Keratinocyte (primary cell): ENCODE measurements at regions not wholly inside any gene's neighbourhood (a gene's known extent, or its start where the extent isn't known, plus 50 kb on each side); places are given as distances from the start of the nearest gene placed in this dataset.

ENCODE experiments used
- EZH2 ChIP-seq: IDR thresholded peaks from one replicate; pipeline ENCODE4 v1.6.1; 2012; ENCODE audit warnings: inconsistent platforms, mild to moderate bottlenecking, low read length, moderate library complexity
- TF ChIP-seq, protein P1 (sequence below), 3 experiments: IDR thresholded peaks in 1 of 3; conservative IDR thresholded peaks in 1 of 3; optimal IDR thresholded peaks in 1 of 3; 2 replicates in 2 of 3; 3 replicates in 1 of 3; pipeline versions ENCODE3 to v1.5.1; 2011; ENCODE audit warnings: low read length in 3 of 3, mild to moderate bottlenecking in 3 of 3, moderate library complexity in 2 of 3, control low read depth in 1 of 3, inconsistent platforms in 1 of 3; ENCODE audit not compliant: insufficient read depth in 2 of 3; ENCODE audit errors: extremely low read depth in 1 of 3

- TF ChIP-seq, protein P1, sequence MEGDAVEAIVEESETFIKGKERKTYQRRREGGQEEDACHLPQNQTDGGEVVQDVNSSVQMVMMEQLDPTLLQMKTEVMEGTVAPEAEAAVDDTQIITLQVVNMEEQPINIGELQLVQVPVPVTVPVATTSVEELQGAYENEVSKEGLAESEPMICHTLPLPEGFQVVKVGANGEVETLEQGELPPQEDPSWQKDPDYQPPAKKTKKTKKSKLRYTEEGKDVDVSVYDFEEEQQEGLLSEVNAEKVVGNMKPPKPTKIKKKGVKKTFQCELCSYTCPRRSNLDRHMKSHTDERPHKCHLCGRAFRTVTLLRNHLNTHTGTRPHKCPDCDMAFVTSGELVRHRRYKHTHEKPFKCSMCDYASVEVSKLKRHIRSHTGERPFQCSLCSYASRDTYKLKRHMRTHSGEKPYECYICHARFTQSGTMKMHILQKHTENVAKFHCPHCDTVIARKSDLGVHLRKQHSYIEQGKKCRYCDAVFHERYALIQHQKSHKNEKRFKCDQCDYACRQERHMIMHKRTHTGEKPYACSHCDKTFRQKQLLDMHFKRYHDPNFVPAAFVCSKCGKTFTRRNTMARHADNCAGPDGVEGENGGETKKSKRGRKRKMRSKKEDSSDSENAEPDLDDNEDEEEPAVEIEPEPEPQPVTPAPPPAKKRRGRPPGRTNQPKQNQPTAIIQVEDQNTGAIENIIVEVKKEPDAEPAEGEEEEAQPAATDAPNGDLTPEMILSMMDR (optimal IDR thresholded peaks at IDR 0.05 in 1 of 3, IDR thresholded peaks at IDR 0.05 in 1 of 3, conservative IDR thresholded peaks at IDR 0.05 in 1 of 3; ENCODE audit: extremely low read depth in 1 of 3, insufficient read depth in 2 of 3, low read length in 3 of 3): no peak
- TF ChIP-seq EZH2: no peak
Measured at GRCh38 chr9:102435427-102435826, 559.7 kb upstream of the CYLC2 start.
